Stimulated activated CD4-positive, alpha-beta T cell treated with anti-CD3 and anti-CD28 coated beads, Interleukin-1b, Interleukin-23, amount 100 ng/mL, for 48 hours (primary cell): ENCODE measurements at regions not wholly inside any gene's neighbourhood (a gene's known extent, or its start where the extent isn't known, plus 50 kb on each side); places are given as distances from the start of the nearest gene placed in this dataset.

ENCODE experiments used
- DNase-seq: peaks from one replicate; pipeline ENCODE4 v3.0.0-alpha.2; 2020

- DNase-seq, result no peak
These were observed 190.5 kb downstream of the GAS1 start for GRCh38 chr9:86756576-86757381.

GRCh38 chr9:86755561-86755941 is 191.8 kb downstream of the GAS1 start:
- DNase-seq, result no peak

GRCh38 chr9:86754581-86755560 is 192.4 kb downstream of the GAS1 start:
- no peak for DNase-seq

GRCh38 chr9:86753836-86754235 is 193.5 kb downstream of the GAS1 start:
- no peak for DNase-seq

GRCh38 chr9:86752733-86753132 is 194.6 kb downstream of the GAS1 start:
- no peak for DNase-seq

GRCh38 chr9:86751956-86752355 is 195.3 kb downstream of the GAS1 start:
- DNase-seq, result no peak

- no peak for DNase-seq
These were observed 196.1 kb downstream of the GAS1 start for GRCh38 chr9:86751207-86751606.

GRCh38 chr9:86749894-86750255 is 197.4 kb downstream of the GAS1 start:
- DNase-seq, result no peak

GRCh38 chr9:86749161-86749893 is 198.0 kb downstream of the GAS1 start:
- DNase-seq, result no peak

- no peak for DNase-seq
These were observed 199.6 kb downstream of the GAS1 start for GRCh38 chr9:86747711-86748110.

GRCh38 chr9:86741311-86742208 is 205.7 kb downstream of the GAS1 start:
- DNase-seq, result no peak

- no peak for DNase-seq
These were observed 211.4 kb downstream of the GAS1 start for GRCh38 chr9:86735772-86736458.

GRCh38 chr9:86734771-86735170 is 212.5 kb downstream of the GAS1 start:
- DNase-seq, result no peak

- no peak for DNase-seq
These were observed 213.4 kb downstream of the GAS1 start for GRCh38 chr9:86733929-86734328.

- DNase-seq, result no peak
These were observed 214.7 kb downstream of the GAS1 start for GRCh38 chr9:86732514-86733171.

GRCh38 chr9:86731511-86732063 is 215.7 kb downstream of the GAS1 start:
- DNase-seq, result no peak

GRCh38 chr9:86730163-86730928 is 217.0 kb downstream of the GAS1 start:
- DNase-seq, result no peak

- DNase-seq, result no peak
These were observed 222.8 kb downstream of the GAS1 start for GRCh38 chr9:86724529-86724928.

- DNase-seq, result no peak
These were observed 224.0 kb downstream of the GAS1 start for GRCh38 chr9:86723346-86723745.

- no peak for DNase-seq
These were observed 224.6 kb downstream of the GAS1 start for GRCh38 chr9:86722706-86723075.
